HG02571 (cell line): ENCODE measurements at regions not wholly inside any gene's neighbourhood (a gene's known extent, or its start where the extent isn't known, plus 50 kb on each side); places are given as distances from the start of the nearest gene placed in this dataset.

Source experiments
- ATAC-seq: cut with Tn5 transposase; IDR thresholded peaks from one replicate; pipeline ENCODE4 v1.9.1; 2021; ENCODE audit warnings: mild to moderate bottlenecking, moderate library complexity; ENCODE audit not compliant: unreplicated experiment

GRCh38 chr4:156193106-156193505 is 239.4 kb upstream of the CTSO start:
- no peak for ATAC-seq

GRCh38 chr4:156192033-156192432 is 238.4 kb upstream of the CTSO start:
- no peak for ATAC-seq

GRCh38 chr4:156191044-156191781 is 237.5 kb upstream of the CTSO start:
- no peak for ATAC-seq

GRCh38 chr4:156190615-156191014 is 236.9 kb upstream of the CTSO start:
- no peak for ATAC-seq

- no peak for ATAC-seq
Measured at GRCh38 chr4:156188596-156188995, 234.9 kb upstream of the CTSO start.

GRCh38 chr4:156186111-156186510 is 232.4 kb upstream of the CTSO start:
- no peak for ATAC-seq

- no peak for ATAC-seq
Measured at GRCh38 chr4:156185514-156186055, 231.9 kb upstream of the CTSO start.

GRCh38 chr4:156182269-156182668 is 228.6 kb upstream of the CTSO start:
- ATAC-seq, result no peak

- ATAC-seq, result no peak
Measured at GRCh38 chr4:156177941-156178340, 224.3 kb upstream of the CTSO start.

GRCh38 chr4:156176896-156177295 is 223.2 kb upstream of the CTSO start:
- ATAC-seq, result no peak

GRCh38 chr4:156173937-156174336 is 220.3 kb upstream of the CTSO start:
- no peak for ATAC-seq

- no peak for ATAC-seq
Measured at GRCh38 chr4:156173486-156173885, 219.8 kb upstream of the CTSO start.

GRCh38 chr4:156169861-156170260 is 216.2 kb upstream of the CTSO start:
- no peak for ATAC-seq

GRCh38 chr4:156169011-156169410 is 215.3 kb upstream of the CTSO start:
- ATAC-seq, result no peak

GRCh38 chr4:156168288-156168687 is 214.6 kb upstream of the CTSO start:
- no peak for ATAC-seq

- ATAC-seq, result no peak
Measured at GRCh38 chr4:156158747-156159146, 205.1 kb upstream of the CTSO start.

- no peak for ATAC-seq
Measured at GRCh38 chr4:156154978-156155377, 201.3 kb upstream of the CTSO start.

- no peak for ATAC-seq
Measured at GRCh38 chr4:156146571-156146970, 192.9 kb upstream of the CTSO start.

GRCh38 chr4:156144961-156145360 is 191.3 kb upstream of the CTSO start:
- ATAC-seq, result no peak

GRCh38 chr4:156138781-156139280 is 185.2 kb upstream of the CTSO start:
- ATAC-seq, result no peak

- no peak for ATAC-seq
Measured at GRCh38 chr4:156137679-156138473, 184.2 kb upstream of the CTSO start.

GRCh38 chr4:156132196-156132595 is 178.5 kb upstream of the CTSO start:
- no peak for ATAC-seq
